ENCODE measurements at regions not wholly inside any gene's neighbourhood (a gene's known extent, or its start where the extent isn't known, plus 50 kb on each side); places are given as distances from the start of the nearest gene placed in this dataset.
"Not testable (repeated sequence)": the region's sequence is repeated elsewhere in the genome, so short reads cannot be mapped to it uniquely, and the experiment has no call there.

DNA sequence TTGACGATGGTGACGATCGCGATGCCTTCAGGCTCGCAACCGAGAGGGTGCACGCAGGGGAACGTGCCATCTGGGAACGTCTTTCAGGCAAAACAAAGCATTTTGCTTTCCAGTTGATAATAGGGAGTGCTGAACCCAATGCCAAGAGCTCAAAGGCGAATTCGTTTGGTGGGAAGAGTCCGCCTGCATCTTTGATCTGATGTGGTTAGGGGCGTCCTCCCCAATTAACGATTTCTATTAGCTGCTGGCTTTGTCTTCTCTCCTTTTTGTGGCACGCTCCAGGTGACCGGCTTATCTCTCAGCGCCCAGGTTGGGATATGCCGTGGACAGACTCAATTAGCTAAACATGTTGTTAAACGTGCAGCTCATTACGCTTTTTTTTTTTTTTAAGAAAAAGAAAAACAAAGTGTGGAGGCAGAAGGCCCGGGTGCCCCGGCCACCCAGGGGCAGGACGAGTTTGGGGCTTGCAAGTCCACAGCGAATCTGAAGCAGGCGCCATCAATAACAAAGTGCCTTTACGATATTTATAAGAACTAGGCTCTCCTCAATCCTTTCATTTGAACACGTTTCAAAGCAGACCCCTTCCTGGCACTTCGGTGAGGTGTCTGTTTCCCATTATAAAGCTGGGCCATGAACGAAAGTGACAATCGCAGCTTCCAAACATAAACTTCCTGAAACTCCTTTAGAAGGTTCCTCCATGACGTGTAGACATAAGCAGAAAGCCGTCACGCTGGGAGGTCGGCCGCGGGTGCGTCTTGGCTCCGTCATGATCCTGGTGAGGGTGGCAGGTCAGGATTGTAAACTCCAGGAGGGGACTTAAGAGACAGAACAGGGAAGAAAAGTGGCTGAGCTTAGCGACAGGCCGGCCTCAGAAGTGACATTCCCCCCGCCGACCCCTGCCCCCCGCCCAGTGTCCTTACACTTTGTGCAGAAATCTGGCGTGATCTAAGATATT is 155.3 kb downstream of the LAT start:
- not testable (repeated sequence) for DNase-seq

DNA sequence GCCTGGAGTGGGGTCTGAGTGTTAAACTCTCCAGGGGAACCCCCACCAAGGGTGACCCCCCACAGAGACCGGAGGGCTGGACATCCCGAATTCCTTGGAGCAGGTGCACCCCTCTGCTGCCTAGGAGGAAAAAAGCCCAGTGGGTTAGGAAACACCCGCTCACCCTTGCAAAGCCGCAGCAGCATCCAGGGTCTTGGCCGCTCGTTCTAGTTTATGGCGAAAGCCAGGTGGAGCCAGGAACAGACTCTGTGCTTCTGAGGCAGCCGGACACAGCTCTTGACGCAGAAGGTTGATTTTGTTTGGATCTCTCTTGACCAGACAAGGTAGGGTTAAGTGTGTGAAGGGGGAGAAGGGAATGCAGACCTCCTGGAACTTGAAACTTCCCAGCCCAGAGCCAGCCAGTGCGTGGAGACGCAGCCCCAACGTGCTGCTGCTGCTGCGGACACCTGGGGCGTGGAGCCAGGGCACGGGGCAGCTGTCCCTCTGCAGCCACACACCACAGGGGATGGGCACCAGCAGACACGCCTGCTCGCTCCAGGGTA is 154.5 kb downstream of the LAT start:
- no peak for DNase-seq

DNA sequence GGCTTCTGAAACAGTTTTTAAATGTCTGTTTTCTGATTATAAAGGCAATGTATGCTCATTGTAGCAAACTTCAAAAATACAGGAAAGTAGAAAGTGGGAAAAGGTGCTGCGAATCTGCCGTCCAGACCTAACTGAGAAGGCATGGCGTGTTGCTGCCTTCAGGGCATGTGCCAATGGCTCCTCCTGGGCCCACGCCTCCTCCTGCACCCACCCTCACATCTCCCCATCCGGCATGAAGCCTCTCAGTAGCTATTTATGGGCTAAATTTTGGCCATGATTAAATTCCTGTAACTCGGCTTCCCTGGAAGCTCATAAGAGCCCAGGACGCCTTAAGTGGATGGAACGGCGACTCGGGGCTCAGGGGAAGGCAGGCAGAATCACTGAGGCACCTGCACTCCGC is 153.8 kb downstream of the LAT start:
- not testable (repeated sequence) for DNase-seq

DNA sequence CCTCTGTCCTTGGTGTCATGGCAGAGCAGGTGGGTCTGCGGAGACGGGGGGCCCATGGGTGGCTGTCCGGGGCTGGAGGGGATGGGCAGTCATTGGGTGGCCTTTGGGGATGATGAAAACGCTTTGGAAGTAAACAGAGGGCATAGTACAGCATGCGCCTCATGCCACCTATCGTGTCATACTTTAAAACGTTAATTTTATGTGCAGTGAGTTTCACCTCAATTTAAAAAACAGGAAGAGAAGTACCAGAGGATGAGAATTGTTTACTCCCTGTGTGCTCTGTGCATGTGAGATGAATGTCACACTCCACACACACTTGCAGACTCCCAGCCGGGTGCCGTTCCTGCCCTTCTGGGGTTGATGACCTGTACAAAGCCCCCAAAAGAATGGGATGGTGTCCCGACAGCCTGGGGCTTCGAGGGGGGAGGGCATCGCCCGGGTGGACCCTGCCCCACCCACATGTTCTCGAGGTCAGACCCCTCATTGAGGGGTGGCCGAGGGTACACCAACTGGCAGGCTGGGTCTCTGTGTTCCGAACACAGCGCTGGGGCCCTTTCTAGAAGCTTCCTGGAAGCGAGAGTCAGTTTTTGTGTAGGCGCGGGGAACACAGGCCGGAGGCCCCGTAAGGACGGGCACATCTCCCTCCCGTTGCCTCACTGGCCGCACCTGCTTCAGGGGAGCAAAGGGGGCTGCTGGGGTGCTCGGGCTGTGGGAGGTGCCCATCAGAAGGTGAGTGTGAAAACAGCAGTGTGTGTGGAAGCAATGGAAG is 153.2 kb downstream of the LAT start:
- DNase-seq: not testable (repeated sequence)

DNA sequence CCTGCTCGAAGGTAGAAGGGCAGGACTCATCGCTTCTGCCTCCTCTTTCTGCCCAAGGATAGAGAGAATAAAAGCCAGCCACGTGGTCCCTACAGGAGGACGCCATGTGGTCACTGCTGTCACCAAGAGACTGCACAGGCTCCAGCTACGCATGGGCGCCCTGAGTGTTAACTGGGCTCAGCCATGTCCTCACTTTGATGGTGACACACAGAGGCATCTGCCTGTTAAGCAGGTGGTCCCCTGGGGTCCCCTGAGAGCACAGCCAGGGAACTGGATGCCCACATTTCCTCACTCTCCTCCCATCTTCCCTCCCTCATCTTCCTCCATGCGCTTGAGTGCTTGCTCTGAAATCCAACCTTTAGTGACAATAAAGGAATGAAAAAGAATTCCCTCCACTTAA is 152.6 kb downstream of the LAT start:
- DNase-seq: not testable (repeated sequence)

DNA sequence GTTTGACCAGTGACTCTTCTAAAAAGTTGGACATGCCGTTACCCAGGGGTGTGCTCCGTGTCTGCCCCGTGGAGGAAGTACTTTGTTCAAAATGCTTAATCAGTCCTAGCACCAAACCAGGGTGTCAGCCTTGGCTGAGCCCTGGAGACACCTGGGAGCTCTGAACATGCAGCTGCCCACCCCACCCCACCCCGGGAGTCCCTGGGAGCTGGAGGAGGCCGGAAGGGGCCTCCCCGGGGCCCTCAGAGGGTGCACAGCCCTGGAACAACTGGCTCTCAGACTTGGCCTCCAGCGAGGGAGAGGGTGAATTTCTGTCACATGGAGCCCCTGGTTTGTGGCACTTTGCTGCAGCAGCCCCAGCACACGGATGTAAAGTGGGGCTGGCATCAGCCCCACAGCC is 152.1 kb downstream of the LAT start:
- not testable (repeated sequence) for DNase-seq

DNA sequence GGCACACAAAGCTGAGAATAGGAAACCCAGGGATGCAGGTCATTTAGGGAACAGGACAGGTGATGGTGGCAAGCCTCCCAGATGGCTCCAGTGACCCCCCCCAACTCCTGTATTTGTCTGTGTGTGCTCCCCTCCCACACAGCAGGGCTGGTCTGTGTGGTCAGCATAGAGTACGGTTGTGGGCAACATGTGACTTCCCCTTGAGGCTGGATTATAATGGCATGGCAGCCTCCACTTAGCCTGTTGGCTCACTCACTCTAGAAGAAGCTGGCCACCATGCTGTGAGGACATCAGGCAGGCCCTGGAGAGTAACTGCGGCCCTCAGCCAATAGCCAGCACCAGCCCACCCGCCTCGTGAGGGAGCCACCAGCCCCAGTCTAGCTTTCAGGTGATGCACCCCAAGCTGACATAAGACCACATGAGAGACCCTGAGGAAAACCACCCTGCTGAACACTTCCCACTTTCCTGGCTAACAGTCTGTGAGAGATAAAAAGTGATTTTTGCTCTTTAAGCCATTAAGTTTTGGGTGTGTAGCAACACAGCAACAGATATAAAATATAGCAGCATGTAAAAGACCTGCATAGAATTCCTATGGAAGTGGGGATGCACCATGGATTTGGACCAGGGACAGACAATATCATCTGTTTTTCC is 151.3 kb downstream of the LAT start:
- not testable (repeated sequence) for DNase-seq

DNA sequence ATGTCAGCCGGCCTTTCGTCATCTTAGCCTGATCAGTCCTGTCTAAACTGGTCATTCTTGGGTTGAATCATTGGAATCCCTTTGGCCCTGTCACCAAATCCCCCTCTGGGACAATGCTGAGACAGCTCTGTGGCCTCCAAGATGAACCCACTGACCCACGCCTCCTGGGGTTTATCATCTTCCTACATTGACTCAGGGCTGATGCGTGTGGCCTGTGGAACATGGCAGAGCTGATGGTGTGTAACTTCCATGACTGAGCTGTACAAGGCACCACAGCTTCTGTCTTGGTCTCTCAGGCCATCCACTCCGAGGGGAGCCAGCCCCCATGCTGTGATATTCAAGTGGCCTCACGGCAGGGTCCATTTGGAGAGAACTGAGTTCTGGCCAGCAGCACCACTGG is 150.2 kb downstream of the LAT start:
- not testable (repeated sequence) for DNase-seq

DNA sequence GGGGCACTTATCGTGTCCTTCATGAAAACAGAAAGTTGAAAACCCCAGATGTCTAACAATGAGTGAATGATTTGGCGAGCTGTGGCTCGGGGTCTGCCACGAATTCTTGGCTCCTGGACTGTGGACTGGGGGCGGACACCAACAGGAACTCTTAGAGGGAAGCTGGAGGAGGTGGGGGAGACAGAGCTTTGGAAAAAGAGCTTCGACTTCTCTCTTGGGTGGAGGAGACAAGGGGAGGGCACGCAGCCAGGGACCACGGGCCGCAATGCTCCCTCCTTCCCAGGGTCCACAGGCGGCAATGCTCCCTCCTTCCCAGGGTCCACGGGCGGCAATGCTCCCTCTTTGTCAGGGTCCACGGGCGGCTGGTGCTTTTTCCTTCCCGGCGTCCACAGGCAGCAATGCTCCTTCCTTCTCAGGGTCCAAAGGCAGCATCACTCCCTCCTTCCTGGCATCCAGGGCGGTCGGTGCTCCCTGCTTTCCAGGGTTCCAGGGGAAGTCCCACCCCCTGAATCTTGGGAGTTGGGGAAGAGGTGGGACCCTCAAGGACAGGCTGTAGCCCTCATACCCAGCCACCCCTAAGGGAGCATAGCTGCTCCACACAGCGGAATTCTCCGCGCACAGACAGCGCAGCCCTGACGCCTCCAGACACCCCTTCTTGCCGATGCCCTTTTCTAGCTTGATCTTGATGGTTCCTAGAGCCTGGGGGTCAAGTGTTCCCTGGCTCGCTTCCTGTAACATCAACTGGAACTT is 149.0 kb downstream of the LAT start:
- not testable (repeated sequence) for DNase-seq

DNA sequence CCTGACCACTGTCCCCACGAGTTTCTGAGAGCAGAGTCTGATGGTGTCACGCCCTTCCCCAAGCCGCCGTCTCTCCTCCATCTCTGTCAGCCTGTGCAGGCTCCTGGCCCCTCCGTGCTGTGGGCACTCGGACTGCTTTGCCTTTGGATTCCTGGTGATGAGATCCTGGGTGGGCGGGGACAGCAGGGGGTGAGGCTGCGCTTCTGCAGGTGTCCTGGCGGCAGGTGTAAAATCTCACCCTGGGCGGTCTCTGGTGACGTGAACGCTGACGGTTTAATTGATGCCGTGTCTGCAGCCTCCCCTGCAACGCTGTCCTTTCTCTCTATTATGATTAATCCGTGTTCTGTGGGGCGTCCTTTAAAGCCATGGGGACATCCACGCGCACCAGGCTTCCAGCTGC is 148.0 kb downstream of the LAT start:
- DNase-seq: not testable (repeated sequence)

DNA sequence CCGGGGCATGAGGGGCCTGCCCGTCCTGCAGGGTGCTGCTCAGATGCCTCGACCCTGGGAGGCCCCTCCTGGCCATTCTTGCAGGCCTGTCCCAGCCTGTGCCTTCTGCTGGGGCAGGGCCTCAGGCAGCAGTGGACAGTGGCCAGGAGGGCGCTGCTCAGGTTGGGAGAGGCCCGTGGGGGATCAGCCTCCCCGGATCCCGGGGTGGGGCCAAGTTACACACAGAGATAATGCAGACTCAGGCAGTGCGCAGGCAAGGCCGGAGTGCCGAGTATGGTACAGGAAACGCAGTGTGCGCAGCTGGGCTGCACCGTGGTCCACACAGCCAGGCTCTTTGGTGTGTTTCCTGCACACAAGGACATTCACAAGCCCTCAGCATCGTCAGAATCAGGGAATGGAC is 147.6 kb downstream of the LAT start:
- not testable (repeated sequence) for DNase-seq

DNA sequence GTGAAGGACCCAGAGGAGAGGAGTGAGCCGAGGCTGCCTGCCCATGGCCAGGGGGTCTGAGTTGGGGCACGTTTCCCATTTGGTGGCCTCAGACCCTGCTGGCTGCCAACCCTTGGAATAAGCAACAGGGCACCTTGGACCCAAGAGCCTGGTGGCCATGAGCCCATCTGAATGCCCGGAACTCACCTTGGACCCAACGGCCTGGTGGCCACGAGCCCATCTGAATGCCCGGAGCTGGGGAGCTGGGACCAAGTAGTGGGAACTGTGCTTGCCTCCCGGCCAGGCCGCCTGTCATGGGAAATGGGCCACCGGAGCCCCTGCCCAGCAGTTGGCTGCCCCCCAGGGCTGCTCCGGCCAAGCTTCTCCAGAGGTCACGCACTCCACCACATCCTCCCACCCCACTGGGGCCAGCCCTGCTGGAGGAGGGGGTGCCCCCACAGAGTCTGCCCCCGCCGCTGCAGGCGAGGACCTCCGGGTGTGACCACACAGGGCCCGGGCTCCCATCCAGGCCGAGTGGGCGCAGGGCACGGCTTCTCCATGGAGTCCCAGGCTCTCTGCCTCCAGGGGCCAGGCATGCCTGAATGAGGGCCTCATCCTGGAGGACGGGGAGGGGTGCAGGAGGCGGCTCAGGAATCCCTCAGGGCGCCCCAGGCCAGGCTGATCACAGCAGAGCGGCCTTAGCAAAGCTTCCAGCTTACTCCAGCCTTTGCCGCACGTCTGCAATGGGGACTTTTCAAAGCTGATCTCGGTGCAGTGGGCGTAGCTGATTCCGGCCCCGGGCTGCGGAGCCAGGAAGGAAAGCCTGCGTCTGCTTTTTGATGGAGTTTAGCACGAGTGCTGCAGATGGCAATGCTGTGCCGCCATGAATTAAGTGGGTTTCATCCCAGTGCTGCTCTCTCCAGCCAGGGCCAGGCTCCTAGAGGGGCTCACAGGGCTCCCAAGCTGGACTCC is 146.3 kb downstream of the LAT start:
- DNase-seq: not testable (repeated sequence)

DNA sequence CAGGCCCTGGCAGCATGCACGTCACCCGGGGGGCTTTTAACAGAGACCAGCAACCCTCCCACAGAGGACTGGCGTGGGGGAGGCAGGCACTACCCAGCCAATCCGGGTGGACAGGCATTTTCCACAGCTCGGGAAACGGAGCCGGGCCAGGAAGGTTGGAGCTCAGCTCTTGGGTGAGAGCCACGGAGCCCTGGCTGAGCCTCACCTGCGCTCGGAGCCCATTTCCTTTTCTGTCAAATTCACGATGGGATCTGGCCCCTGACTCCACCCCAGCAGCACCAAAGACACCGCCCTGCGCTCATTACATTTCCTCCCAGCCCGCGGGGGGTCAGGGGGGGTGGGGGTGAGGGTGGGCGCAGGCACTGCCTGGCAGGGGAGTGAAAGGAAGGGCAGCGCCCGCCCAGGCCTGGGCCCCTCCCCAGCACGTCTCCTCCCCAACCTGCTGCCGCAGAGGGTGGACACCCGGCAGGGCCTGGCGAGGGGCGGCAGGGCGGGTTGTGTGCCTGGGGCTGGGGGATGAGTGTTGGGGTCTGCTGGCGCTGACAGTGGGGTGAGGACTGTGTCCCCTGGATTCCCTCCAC is 145.4 kb downstream of the LAT start:
- not testable (repeated sequence) for DNase-seq

DNA sequence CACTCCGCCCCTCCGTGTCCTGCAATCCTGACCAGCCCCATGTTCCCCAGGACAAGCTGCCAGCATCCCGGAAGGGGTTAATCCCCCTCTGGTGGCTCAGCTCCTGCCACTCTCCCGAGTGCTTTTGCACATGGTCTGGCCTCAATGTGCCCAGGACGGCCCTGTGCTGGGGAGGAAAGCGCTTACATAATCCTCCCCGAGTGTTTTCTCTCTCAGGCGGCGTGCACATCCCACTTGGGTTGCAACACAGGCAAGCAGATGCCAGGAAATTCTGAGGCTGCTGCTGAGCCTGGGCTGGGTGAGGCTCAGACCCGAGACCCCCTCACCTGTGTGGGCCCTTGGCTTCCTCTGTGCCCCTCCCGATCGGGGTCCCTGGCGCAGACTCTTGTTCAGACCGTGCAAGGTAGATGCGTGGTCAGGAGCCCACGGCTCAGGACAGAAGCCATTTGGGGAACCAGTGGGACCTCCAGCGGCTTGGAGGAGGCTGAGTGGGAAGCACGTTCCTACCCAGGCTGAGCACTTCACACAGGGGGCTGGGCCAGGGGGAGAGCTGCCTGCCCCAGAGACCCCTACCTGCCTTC is 144.7 kb downstream of the LAT start:
- DNase-seq: not testable (repeated sequence)

DNA sequence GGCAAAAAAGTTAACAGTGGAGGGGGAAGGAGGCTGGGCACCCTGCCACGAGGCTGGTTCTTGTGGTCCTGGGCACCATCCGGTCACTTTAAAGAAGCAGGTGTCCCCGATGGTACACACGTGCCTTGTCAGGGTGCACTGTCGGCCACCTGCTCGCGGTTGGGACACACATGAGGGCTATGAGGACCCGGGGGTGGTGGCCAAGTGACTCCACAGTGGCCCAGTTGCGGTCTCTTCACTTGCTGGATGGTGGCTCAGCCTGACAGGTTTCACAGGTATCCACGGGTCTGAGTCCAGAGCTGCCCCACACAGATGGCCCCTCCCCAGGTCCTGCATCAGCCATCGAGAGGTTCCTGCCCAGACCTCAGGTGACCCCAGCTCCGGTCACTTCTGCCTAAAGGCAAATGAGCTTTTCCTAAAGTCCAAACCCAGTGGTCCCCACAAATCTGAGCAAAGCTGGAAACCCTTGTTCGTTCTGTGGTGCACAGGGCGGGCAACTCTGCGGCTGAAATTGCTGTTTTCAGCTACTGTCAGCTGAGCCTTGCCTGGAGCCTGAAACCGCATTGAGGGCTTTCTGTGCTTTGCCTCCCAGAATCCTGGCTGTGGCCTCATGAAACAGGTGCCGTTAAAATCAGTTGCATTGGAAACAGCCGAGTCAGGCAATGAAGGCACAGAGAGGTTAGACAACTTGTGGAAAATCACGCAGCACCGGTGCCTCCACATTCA is 144.0 kb downstream of the LAT start:
- not testable (repeated sequence) for DNase-seq

DNA sequence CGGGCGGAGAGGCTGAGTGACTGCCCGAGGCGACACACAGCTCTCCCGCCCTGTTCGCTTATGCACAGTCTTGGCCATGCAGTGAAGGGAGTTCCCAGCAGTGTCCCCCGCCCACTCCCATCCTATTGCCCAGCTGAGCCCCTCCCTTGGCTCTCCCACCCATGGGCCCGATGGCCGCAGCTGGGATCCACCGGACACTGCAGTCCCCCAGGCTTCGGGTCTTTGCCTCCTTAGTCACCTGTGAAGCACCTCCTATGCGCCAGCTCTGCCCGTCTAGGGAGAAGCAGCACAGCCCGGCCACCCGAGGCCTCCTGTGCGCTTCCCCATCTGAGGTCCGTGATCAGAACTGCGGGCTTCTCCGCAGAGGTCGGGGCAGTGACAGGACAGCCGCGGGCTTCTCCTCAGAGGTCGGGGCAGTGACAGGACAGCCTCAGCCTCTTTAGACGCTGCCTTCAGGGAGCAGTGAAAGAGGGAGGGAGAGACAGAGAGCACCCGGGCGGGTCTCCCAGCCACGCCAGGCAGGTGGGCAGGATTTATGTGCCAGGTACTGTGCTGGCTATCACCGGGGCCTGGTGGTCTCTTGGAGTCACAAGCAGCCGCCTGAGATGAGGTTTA is 143.1 kb downstream of the LAT start:
- not testable (repeated sequence) for DNase-seq

DNA sequence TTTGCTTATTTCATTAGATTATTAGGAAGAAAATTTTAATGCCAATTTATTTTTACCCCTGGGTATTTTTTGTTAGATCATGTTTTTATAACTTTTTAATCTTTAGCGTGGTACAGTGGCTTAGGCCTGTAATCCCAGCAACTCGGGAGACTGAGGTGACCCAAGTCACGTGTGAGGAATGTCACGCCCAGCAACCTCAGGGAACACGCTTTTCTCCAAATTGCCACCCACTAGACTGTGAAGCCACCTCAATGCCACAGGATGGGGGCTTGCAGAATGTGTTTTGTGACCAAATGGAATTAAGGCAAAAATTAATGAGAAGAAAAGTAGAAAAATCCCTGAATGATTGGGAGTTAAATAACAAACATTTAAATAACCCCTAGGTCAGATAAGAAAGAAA is 141.8 kb downstream of the LAT start:
- no peak for DNase-seq

DNA sequence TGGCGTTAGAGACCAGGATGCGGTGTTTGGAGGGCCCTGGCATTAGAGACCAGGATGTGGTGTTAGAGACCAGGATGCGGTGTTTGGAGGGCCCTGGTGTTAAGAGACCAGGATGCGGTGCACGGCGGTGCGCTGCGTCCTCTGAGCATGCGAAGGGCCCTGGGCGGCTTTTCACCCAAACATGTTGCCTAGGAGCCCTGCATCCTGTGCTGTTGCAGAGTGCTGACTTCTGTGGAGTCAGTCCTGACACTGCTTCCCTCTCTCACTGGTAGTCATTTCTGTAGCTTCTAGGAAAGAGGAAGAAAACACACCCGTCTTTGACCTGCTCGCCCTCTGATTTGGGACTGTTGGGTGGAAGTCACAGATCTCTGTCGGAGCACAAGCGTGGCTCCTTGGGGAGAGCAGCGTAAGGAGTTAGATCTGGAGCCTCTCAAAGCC is 141.2 kb downstream of the LAT start:
- no peak for DNase-seq

DNA sequence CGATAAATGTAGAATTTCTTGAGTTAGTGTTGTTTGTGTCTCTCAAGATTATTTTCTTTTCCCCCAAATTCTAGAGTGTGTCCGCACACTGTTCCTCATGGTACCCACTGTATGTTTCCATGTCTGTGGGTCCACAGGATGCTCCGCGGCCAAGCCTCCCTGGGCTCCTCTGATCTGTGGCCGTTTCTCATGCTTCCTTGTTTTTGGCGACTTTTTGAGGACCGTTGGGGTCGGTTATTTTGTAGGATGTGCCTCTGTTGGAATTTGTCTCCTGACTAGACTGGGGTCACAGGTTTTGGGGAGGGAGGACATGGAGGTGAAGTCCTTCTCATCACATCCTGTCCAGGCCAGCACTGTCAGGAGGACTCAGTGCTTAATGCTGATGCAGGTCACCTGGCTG is 140.0 kb downstream of the LAT start:
- no peak for DNase-seq
